ENCODE measurements at regions not wholly inside any gene's neighbourhood (a gene's known extent, or its start where the extent isn't known, plus 50 kb on each side); places are given as distances from the start of the nearest gene placed in this dataset.

DNA sequence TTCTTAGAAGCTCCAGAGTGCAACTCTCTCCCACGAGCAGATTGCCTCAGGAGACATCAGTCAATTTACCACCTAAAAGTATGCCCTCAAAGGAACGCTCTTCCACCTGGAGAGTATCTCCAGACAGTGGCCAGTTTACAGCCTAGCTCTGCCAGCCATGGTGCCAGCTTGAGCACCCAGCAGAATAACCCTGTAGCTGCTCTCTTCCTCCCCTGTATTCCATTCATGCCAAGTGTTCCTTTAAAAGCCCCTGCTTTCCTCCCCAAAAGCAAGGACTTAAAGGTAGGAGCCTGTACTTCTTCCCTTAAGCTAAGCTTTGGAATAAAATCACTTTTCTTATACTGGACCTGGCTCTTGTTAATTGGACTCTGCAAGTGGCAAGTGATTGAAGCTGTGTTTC is 245.4 kb upstream of the TMEM132C start:
- no peaks in the 10 kb centered on the region for H3K36me3 ChIP-seq (replicated peaks in 1 of 2; ENCODE audit: control insufficient read depth in 2 of 2, insufficient read depth in 2 of 2, low read length in 2 of 2)
- H2BK120ac ChIP-seq (ENCODE audit: low read depth, low read length) = no peak overlapping the region
- H2AFZ ChIP-seq (ENCODE audit: low read length) = no peak overlapping the region
- no peak overlapping the region for H4K8ac ChIP-seq (ENCODE audit: low read depth, low read length)
- H3K9ac ChIP-seq (ENCODE audit: low read depth, low read length, poor library complexity) = no peak overlapping the region
- no peak overlapping the region for H3K23ac ChIP-seq (ENCODE audit: low read depth, low read length, poor library complexity)
- peaks cover 0 to 3% (median 0%) of the 10 kb centered on the region in 3 experiments for H3K27me3 ChIP-seq (ENCODE audit: control insufficient read depth in 3 of 3, insufficient read depth in 3 of 3, low read depth in 1 of 3, low read length in 3 of 3)
- no peak overlapping the region for H2BK12ac ChIP-seq (ENCODE audit: low read length)
- no peak overlapping the region for H3K4ac ChIP-seq (ENCODE audit: low read length)
- no peak overlapping the region for H3K4me3 ChIP-seq (ENCODE audit: low read length in 2 of 2)
- peaks cover 0 to 1% of the 10 kb centered on the region in 2 donors for H3K9me3 ChIP-seq (replicated peaks in 1 of 2; ENCODE audit: control insufficient read depth in 2 of 2, insufficient read depth in 1 of 2, low read depth in 1 of 2, low read length in 2 of 2)
- no peak overlapping the region for H4K91ac ChIP-seq (ENCODE audit: low read depth, low read length, poor library complexity)
- no peak overlapping the region for H3K18ac ChIP-seq (ENCODE audit: low read length)
- H2BK15ac ChIP-seq (ENCODE audit: low read length) = no peak overlapping the region
- WGBS, 2 donors (ENCODE audit: extremely low coverage in 2 of 2, insufficient read length in 2 of 2, insufficient replicate concordance in 1 of 2) = no CpG with 5 or more reads among the region's 2 CpGs
- peaks cover 0 to 7% of the 10 kb centered on the region in 2 donors for H3K4me1 ChIP-seq (ENCODE audit: control insufficient read depth in 2 of 2, insufficient read depth in 1 of 2, low read depth in 1 of 2, low read length in 2 of 2)
- no peak overlapping the region for H2AK5ac ChIP-seq (ENCODE audit: low read depth, low read length)
- no peak overlapping the region for H3K4me2 ChIP-seq (ENCODE audit: insufficient read depth, low read length, poor library complexity, severe bottlenecking)
- no peak for DNase-seq (ENCODE audit: low spot score)
- H3K27ac ChIP-seq (replicated peaks; ENCODE audit: low read length) = no peak overlapping the region
- no peak overlapping the region for H2BK5ac ChIP-seq (ENCODE audit: low read length)
- H3K79me1 ChIP-seq (ENCODE audit: low read depth, low read length) = no peaks in the 10 kb centered on the region
- H3K14ac ChIP-seq (ENCODE audit: low read length) = no peak overlapping the region

DNA sequence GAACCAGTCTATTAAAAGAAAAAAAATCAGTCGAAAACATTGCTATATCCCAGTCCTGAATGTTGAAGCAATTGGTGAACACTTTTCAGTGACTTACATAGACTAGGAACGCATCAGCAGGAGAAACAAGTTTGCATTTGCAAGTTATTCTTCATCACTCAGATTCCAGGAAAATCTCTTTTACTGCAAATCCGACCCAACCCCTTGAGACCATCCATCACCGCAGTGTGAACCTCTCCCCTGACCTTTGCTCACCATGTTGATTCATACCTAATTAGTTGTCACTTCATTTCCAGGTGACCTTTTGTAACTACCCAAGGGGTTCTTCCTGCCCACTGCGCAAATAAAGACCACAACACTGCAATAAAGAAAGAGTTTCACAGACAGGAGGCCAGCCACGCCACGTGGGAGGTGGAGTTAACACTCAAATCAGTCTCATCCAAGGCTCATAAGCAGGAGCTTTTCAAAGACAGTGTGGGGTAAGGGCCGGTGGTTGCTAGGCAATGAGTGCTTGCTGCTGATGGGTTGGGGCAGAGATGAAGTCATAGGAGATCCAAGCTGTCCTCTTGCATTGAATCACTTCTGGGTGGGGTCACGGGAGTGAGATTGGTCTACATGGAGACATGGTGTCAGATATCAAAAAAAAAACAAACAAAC is 241.3 kb upstream of the TMEM132C start:
- Histone ChIP-seq H3K18ac (ENCODE audit: low read length) (no peak overlapping the region), H2BK5ac (ENCODE audit: low read length) (no peak overlapping the region), H3K14ac (ENCODE audit: low read length) (no peak overlapping the region), H3K79me1 (ENCODE audit: low read depth, low read length) (no peaks in the 10 kb centered on the region), H3K27ac (replicated peaks; ENCODE audit: low read length) (no peak overlapping the region), H4K91ac (ENCODE audit: low read depth, low read length, poor library complexity) (no peak overlapping the region), H3K9ac (ENCODE audit: low read depth, low read length, poor library complexity) (no peak overlapping the region), H2AK5ac (ENCODE audit: low read depth, low read length) (no peak overlapping the region), H3K4me1 (ENCODE audit: control insufficient read depth in 2 of 2, insufficient read depth in 1 of 2, low read depth in 1 of 2, low read length in 2 of 2) (peaks cover 0 to 7% of the 10 kb centered on the region in 2 donors), H2BK120ac (ENCODE audit: low read depth, low read length) (no peak overlapping the region), H3K4ac (ENCODE audit: low read length) (no peak overlapping the region), H3K27me3 (ENCODE audit: control insufficient read depth in 3 of 3, insufficient read depth in 3 of 3, low read depth in 1 of 3, low read length in 3 of 3) (peaks cover 0 to 3% (median 0%) of the 10 kb centered on the region in 3 experiments), H2BK15ac (ENCODE audit: low read length) (no peak overlapping the region), H3K4me3 (ENCODE audit: low read length in 2 of 2) (no peak overlapping the region), H3K4me2 (ENCODE audit: insufficient read depth, low read length, poor library complexity, severe bottlenecking) (no peak overlapping the region), H3K36me3 (replicated peaks in 1 of 2; ENCODE audit: control insufficient read depth in 2 of 2, insufficient read depth in 2 of 2, low read length in 2 of 2) (no peaks in the 10 kb centered on the region), H2AFZ (ENCODE audit: low read length) (no peak overlapping the region), H2BK12ac (ENCODE audit: low read length) (no peak overlapping the region), H4K8ac (ENCODE audit: low read depth, low read length) (no peak overlapping the region), H3K23ac (ENCODE audit: low read depth, low read length, poor library complexity) (no peak overlapping the region), H3K9me3 (replicated peaks in 1 of 2; ENCODE audit: control insufficient read depth in 2 of 2, insufficient read depth in 1 of 2, low read depth in 1 of 2, low read length in 2 of 2) (no peaks in the 10 kb centered on the region)
- WGBS, 2 donors (ENCODE audit: extremely low coverage in 2 of 2, insufficient read length in 2 of 2, insufficient replicate concordance in 1 of 2) = no CpG with 5 or more reads among the region's 9 CpGs
- no peak for DNase-seq (ENCODE audit: low spot score)

DNA sequence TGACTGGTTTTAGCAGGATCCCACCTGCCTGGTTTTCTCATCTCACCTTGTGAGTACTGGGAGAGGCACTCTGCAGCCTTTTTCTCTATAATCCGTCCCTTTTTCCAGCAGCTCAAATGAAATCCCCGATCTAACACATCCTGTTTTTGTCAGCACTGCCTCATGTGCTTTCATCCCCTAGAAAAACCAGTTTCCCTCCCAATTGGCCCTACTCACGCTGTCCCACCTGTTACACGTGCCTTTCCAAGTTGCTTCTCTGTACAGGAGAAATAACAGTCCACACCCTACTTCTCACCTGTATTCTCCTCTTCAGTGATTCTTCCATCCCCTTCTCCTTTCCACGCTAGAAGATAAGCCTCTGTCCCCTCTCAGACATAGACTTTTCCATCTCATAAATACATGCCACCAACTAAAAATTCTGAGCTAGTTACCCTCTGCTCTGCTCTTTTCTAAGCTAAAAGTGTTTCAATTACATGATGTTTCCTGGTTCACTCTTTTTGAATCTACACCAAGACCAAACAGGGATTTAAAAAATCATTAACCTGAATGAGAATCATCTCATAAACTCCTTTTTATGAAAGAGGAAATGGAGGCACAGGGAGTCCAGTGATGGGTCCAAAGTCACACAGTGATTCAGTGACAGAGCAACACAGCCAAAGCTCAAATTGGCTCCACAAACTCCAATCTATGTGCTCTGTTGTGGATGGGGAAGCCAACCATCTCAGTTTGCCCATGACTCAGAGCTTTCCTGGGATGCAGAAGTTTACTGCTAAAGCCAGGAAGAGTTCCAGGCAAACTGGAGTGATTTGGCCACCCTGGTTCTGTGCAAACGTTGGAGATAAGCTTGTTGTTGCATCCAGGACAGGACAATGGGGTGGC is 240.0 kb upstream of the TMEM132C start:
- H3K4me2 ChIP-seq (ENCODE audit: insufficient read depth, low read length, poor library complexity, severe bottlenecking) = no peak overlapping the region
- no peak overlapping the region for H4K91ac ChIP-seq (ENCODE audit: low read depth, low read length, poor library complexity)
- no peak overlapping the region for H3K23ac ChIP-seq (ENCODE audit: low read depth, low read length, poor library complexity)
- H2BK120ac ChIP-seq (ENCODE audit: low read depth, low read length) = no peak overlapping the region
- no peak for DNase-seq (ENCODE audit: low spot score)
- peaks cover 0 to 3% (median 0%) of the 10 kb centered on the region in 3 experiments for H3K27me3 ChIP-seq (ENCODE audit: control insufficient read depth in 3 of 3, insufficient read depth in 3 of 3, low read depth in 1 of 3, low read length in 3 of 3)
- no peak overlapping the region for H3K9ac ChIP-seq (ENCODE audit: low read depth, low read length, poor library complexity)
- no peak overlapping the region for H4K8ac ChIP-seq (ENCODE audit: low read depth, low read length)
- no peak overlapping the region for H3K14ac ChIP-seq (ENCODE audit: low read length)
- H3K9me3 ChIP-seq (replicated peaks in 1 of 2; ENCODE audit: control insufficient read depth in 2 of 2, insufficient read depth in 1 of 2, low read depth in 1 of 2, low read length in 2 of 2) = no peaks in the 10 kb centered on the region
- no peaks in the 10 kb centered on the region for H3K79me1 ChIP-seq (ENCODE audit: low read depth, low read length)
- no peak overlapping the region for H3K27ac ChIP-seq (replicated peaks; ENCODE audit: low read length)
- H3K4me3 ChIP-seq (ENCODE audit: low read length in 2 of 2) = no peak overlapping the region
- H2BK5ac ChIP-seq (ENCODE audit: low read length) = no peak overlapping the region
- H3K36me3 ChIP-seq (replicated peaks in 1 of 2; ENCODE audit: control insufficient read depth in 2 of 2, insufficient read depth in 2 of 2, low read length in 2 of 2) = no peaks in the 10 kb centered on the region
- no peak overlapping the region for H3K4ac ChIP-seq (ENCODE audit: low read length)
- no peak overlapping the region for H3K18ac ChIP-seq (ENCODE audit: low read length)
- H2BK15ac ChIP-seq (ENCODE audit: low read length) = no peak overlapping the region
- H3K4me1 ChIP-seq (ENCODE audit: control insufficient read depth in 2 of 2, insufficient read depth in 1 of 2, low read depth in 1 of 2, low read length in 2 of 2) = peaks cover 0 to 7% of the 10 kb centered on the region in 2 donors
- no peak overlapping the region for H2AK5ac ChIP-seq (ENCODE audit: low read depth, low read length)
- H2BK12ac ChIP-seq (ENCODE audit: low read length) = no peak overlapping the region
- no peak overlapping the region for H2AFZ ChIP-seq (ENCODE audit: low read length)
- no CpG with 5 or more reads among the region's 6 CpGs for WGBS, 2 donors (ENCODE audit: extremely low coverage in 2 of 2, insufficient read length in 2 of 2, insufficient replicate concordance in 1 of 2)

DNA sequence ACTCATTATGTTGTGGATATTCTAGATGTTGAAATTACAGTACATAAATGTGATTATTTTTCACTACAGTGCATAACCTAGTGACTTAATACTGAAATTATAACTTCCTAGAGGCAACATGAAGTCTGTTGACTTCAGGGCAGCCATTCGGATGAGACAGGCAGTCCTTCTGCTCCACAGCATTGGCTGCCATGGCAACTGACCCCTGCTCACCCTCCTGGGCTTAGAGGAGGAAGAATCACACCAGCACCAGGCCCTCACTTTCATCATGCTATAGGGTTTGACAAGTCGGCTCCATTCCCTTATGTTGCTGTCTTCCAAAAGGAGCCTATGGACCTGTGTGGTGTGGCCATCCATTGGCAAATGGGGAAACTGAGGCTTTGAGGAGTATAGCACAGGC is 233.5 kb upstream of the TMEM132C start:
- no peak overlapping the region for H3K23ac ChIP-seq (ENCODE audit: low read depth, low read length, poor library complexity)
- H3K4me2 ChIP-seq (ENCODE audit: insufficient read depth, low read length, poor library complexity, severe bottlenecking) = no peak overlapping the region
- no peaks in the 10 kb centered on the region for H3K9me3 ChIP-seq (replicated peaks in 1 of 2; ENCODE audit: control insufficient read depth in 2 of 2, insufficient read depth in 1 of 2, low read depth in 1 of 2, low read length in 2 of 2)
- H3K4ac ChIP-seq (ENCODE audit: low read length) = no peak overlapping the region
- no peak overlapping the region for H2BK12ac ChIP-seq (ENCODE audit: low read length)
- H3K79me1 ChIP-seq (ENCODE audit: low read depth, low read length) = no peaks in the 10 kb centered on the region
- no peak overlapping the region for H3K27ac ChIP-seq (replicated peaks; ENCODE audit: low read length)
- no peak overlapping the region for H2BK5ac ChIP-seq (ENCODE audit: low read length)
- H2AFZ ChIP-seq (ENCODE audit: low read length) = no peak overlapping the region
- H4K91ac ChIP-seq (ENCODE audit: low read depth, low read length, poor library complexity) = no peak overlapping the region
- whole genome bisulfite sequencing, 2 donors (ENCODE audit: extremely low coverage in 2 of 2, insufficient read length in 2 of 2, insufficient replicate concordance in 1 of 2) = no CpG with 5 or more reads among the region's 2 CpGs
- H2AK5ac ChIP-seq (ENCODE audit: low read depth, low read length) = no peak overlapping the region
- H2BK120ac ChIP-seq (ENCODE audit: low read depth, low read length) = no peak overlapping the region
- no peak overlapping the region for H2BK15ac ChIP-seq (ENCODE audit: low read length)
- H3K18ac ChIP-seq (ENCODE audit: low read length) = no peak overlapping the region
- no peak overlapping the region for H4K8ac ChIP-seq (ENCODE audit: low read depth, low read length)
- no peak overlapping the region for H3K14ac ChIP-seq (ENCODE audit: low read length)
- peaks cover 0 to 4% of the 10 kb centered on the region in 2 donors for H3K4me1 ChIP-seq (ENCODE audit: control insufficient read depth in 2 of 2, insufficient read depth in 1 of 2, low read depth in 1 of 2, low read length in 2 of 2)
- H3K27me3 ChIP-seq (ENCODE audit: control insufficient read depth in 3 of 3, insufficient read depth in 3 of 3, low read depth in 1 of 3, low read length in 3 of 3) = peaks cover 0 to 4% (median 0%) of the 10 kb centered on the region in 3 experiments
- H3K9ac ChIP-seq (ENCODE audit: low read depth, low read length, poor library complexity) = no peak overlapping the region
- DNase-seq (ENCODE audit: low spot score) = no peak
- no peak overlapping the region for H3K4me3 ChIP-seq (ENCODE audit: low read length in 2 of 2)
- no peaks in the 10 kb centered on the region for H3K36me3 ChIP-seq (replicated peaks in 1 of 2; ENCODE audit: control insufficient read depth in 2 of 2, insufficient read depth in 2 of 2, low read length in 2 of 2)
